ENCODE measurements at regions not wholly inside any gene's neighbourhood (a gene's known extent, or its start where the extent isn't known, plus 50 kb on each side); places are given as distances from the start of the nearest gene placed in this dataset.

GRCh38 chr12:61610143-61610542, 650.1 kb upstream of the USP15 start:
- no peak for DNase-seq (ENCODE audit: low spot score)

GRCh38 chr12:61629702-61630101, 630.5 kb upstream of the USP15 start:
- DNase-seq (ENCODE audit: low spot score) = no peak

- DNase-seq (ENCODE audit: low spot score) = no peak
Observed at GRCh38 chr12:61646639-61647038, 613.6 kb upstream of the USP15 start.

- no peak for DNase-seq (ENCODE audit: low spot score)
Observed at GRCh38 chr12:61647566-61647965, 612.6 kb upstream of the USP15 start.

GRCh38 chr12:61652265-61652664, 607.9 kb upstream of the USP15 start:
- DNase-seq (ENCODE audit: low spot score) = no peak

GRCh38 chr12:61654698-61655097, 605.5 kb upstream of the USP15 start:
- DNase-seq (ENCODE audit: low spot score) = peak; percentile 2

- DNase-seq (ENCODE audit: low spot score) = no peak
Observed at GRCh38 chr12:61655241-61655640, 605.0 kb upstream of the USP15 start.

- DNase-seq (ENCODE audit: low spot score) = no peak
Observed at GRCh38 chr12:61667676-61668075, 592.5 kb upstream of the USP15 start.

- DNase-seq (ENCODE audit: low spot score) = no peak
Observed at GRCh38 chr12:61676520-61676919, 583.7 kb upstream of the USP15 start.

- no peak for DNase-seq (ENCODE audit: low spot score)
Observed at GRCh38 chr12:61687407-61687806, 572.8 kb upstream of the USP15 start.

GRCh38 chr12:61694214-61694613, 566.0 kb upstream of the USP15 start:
- DNase-seq (ENCODE audit: low spot score) = no peak

GRCh38 chr12:61701471-61701870, 558.7 kb upstream of the USP15 start:
- DNase-seq (ENCODE audit: low spot score) = no peak

GRCh38 chr12:61706783-61707182, 553.4 kb upstream of the USP15 start:
- no peak for DNase-seq (ENCODE audit: low spot score)

GRCh38 chr12:61713121-61713520, 547.1 kb upstream of the USP15 start:
- peak; percentile 1 for DNase-seq (ENCODE audit: low spot score)

- no peak for DNase-seq (ENCODE audit: low spot score)
Observed at GRCh38 chr12:61717986-61718385, 542.2 kb upstream of the USP15 start.

- no peak for DNase-seq (ENCODE audit: low spot score)
Observed at GRCh38 chr12:61739925-61740324, 520.3 kb upstream of the USP15 start.

GRCh38 chr12:61750604-61751003, 509.6 kb upstream of the USP15 start:
- DNase-seq (ENCODE audit: low spot score) = no peak

- no peak for DNase-seq (ENCODE audit: low spot score)
Observed at GRCh38 chr12:61754214-61754613, 506.0 kb upstream of the USP15 start.

- DNase-seq (ENCODE audit: low spot score) = no peak
Observed at GRCh38 chr12:61757831-61758505, 502.2 kb upstream of the USP15 start.

- DNase-seq (ENCODE audit: low spot score) = no peak
Observed at GRCh38 chr12:61758661-61759060, 501.5 kb upstream of the USP15 start.

- DNase-seq (ENCODE audit: low spot score) = no peak
Observed at GRCh38 chr12:61765926-61766325, 494.3 kb upstream of the USP15 start.

- DNase-seq (ENCODE audit: low spot score) = no peak
Observed at GRCh38 chr12:61780435-61780834, 479.8 kb upstream of the USP15 start.

GRCh38 chr12:61781021-61781581, 479.1 kb upstream of the USP15 start:
- DNase-seq (ENCODE audit: low spot score) = no peak

- no peak for DNase-seq (ENCODE audit: low spot score)
Observed at GRCh38 chr12:61796846-61797245, 463.4 kb upstream of the USP15 start.
